Endothelial cell of umbilical vein (primary cell): ENCODE measurements at regions not wholly inside any gene's neighbourhood (a gene's known extent, or its start where the extent isn't known, plus 50 kb on each side); places are given as distances from the start of the nearest gene placed in this dataset.

Experiments
- CTCF ChIP-seq, 2 donors: IDR thresholded peaks; 1 replicate in 1 of 2; 2 replicates in 1 of 2; pipeline ENCODE4 v1.5.1; 2011; ENCODE audit warnings: low read length in 2 of 2, mild to moderate bottlenecking in 2 of 2, moderate library complexity in 2 of 2, control low read depth in 1 of 2, inconsistent platforms in 1 of 2, low read depth in 1 of 2; ENCODE audit not compliant: insufficient read depth in 1 of 2; ENCODE audit errors: extremely low read depth in 1 of 2
- EZH2 ChIP-seq: IDR thresholded peaks from 2 replicates; pipeline ENCODE4 v1.6.1; 2012; ENCODE audit warnings: borderline replicate concordance, low read depth, mild to moderate bottlenecking, moderate library complexity, low read length, inconsistent platforms; ENCODE audit not compliant: severe bottlenecking
- JUN ChIP-seq: IDR thresholded peaks from 2 replicates; pipeline ENCODE4 v1.6.1; 2011; ENCODE audit warnings: borderline replicate concordance, low read depth; ENCODE audit not compliant: insufficient read length, insufficient read depth
- MYC ChIP-seq: IDR thresholded peaks from one replicate; pipeline ENCODE4 v1.6.1; 2011; ENCODE audit warnings: mild to moderate bottlenecking, low read depth, low read length
- POLR2A ChIP-seq: IDR thresholded peaks from 2 replicates; pipeline ENCODE4 v1.6.1; 2012; ENCODE audit warnings: low read depth, mild to moderate bottlenecking, control low read depth, low read length
- POLR2AphosphoS5 ChIP-seq: IDR thresholded peaks from 2 replicates; pipeline ENCODE4 v1.6.1; 2012; ENCODE audit warnings: low read depth, mild to moderate bottlenecking, control low read depth, low read length, moderate library complexity; ENCODE audit not compliant: insufficient read depth

GRCh38 chr4:166415749-166416148 is 542.7 kb downstream of the TLL1 start:
- TF ChIP-seq CTCF (IDR thresholded peaks at IDR 0.05; ENCODE audit: extremely low read depth in 1 of 2, insufficient read depth in 1 of 2, low read depth in 1 of 2, low read length in 2 of 2) (no peak), MYC (no peak), POLR2A (no peak), POLR2AphosphoS5 (no peak), JUN (no peak), EZH2 (no peak)
